ENCODE measurements at regions not wholly inside any gene's neighbourhood (a gene's known extent, or its start where the extent isn't known, plus 50 kb on each side); places are given as distances from the start of the nearest gene placed in this dataset.

GRCh38 chr11:11677672-11678356 is 56.0 kb upstream of the GALNT18 start:
- Histone ChIP-seq H3K4me1 (no peaks in the 10 kb centered on the region), H3K4me3 (no peak overlapping the region), H3K27ac (no peak overlapping the region), H3K36me3 (no peaks in the 10 kb centered on the region), H3K27me3 (no peaks in the 10 kb centered on the region), H3K9me3 (no peaks in the 10 kb centered on the region)
- TF ChIP-seq EP300 (IDR thresholded peaks at IDR 0.05) (no peak), POLR2A (IDR thresholded peaks at IDR 0.05) (no peak), POLR2AphosphoS5 (IDR thresholded peaks at IDR 0.05) (no peak)
- TF ChIP-seq, protein P1, sequence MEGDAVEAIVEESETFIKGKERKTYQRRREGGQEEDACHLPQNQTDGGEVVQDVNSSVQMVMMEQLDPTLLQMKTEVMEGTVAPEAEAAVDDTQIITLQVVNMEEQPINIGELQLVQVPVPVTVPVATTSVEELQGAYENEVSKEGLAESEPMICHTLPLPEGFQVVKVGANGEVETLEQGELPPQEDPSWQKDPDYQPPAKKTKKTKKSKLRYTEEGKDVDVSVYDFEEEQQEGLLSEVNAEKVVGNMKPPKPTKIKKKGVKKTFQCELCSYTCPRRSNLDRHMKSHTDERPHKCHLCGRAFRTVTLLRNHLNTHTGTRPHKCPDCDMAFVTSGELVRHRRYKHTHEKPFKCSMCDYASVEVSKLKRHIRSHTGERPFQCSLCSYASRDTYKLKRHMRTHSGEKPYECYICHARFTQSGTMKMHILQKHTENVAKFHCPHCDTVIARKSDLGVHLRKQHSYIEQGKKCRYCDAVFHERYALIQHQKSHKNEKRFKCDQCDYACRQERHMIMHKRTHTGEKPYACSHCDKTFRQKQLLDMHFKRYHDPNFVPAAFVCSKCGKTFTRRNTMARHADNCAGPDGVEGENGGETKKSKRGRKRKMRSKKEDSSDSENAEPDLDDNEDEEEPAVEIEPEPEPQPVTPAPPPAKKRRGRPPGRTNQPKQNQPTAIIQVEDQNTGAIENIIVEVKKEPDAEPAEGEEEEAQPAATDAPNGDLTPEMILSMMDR (IDR thresholded peaks at IDR 0.05), result no peak
- 71 to 85% methylated on average over 4 to 5 of the region's 5 CpGs for WGBS, 2 donors (ENCODE audit: low coverage in 1 of 2)
- no peak for ATAC-seq

DNA sequence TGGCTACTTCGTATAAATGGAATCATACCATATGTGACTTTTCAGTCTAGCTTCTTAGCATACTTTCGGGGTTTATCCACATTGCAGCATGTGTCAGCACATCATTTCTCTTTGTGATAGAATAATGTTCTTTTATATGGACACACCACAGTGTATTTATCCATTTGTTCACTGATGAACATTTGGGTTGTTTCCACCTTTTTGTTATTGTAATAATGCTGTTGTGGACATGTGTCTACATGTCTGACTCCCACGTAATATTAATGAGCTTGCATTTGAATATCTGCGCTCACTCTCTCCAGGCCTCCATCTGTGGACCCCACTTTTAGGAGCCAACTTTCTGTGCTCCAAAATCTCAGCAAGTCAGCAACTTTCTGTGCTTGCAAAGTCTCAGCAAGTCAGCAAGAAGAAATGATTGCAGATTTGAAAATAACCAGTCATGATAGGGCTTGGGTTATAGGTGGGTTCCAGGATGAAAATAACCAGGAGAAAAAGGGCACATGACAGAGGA is 53.9 kb upstream of the GALNT18 start:
- Histone ChIP-seq H3K4me1 (peaks cover 0 to 3% (median 0%) of the 10 kb centered on the region in 3 donors), H3K36me3 (no peaks in the 10 kb centered on the region), H3K27ac (no peak overlapping the region), H3K4me3 (no peak overlapping the region), H3K27me3 (no peaks in the 10 kb centered on the region), H3K9me3 (no peaks in the 10 kb centered on the region)
- TF ChIP-seq POLR2AphosphoS5 (IDR thresholded peaks at IDR 0.05), result no peak
- TF ChIP-seq EP300 (IDR thresholded peaks at IDR 0.05), result no peak
- TF ChIP-seq, protein P1 (IDR thresholded peaks at IDR 0.05), result no peak
- no peak for TF ChIP-seq POLR2A (IDR thresholded peaks at IDR 0.05)
- 38 to 70% methylated on average over 4 of the region's 4 CpGs for WGBS, 2 donors (ENCODE audit: low coverage in 1 of 2)
- ATAC-seq, result no peak

- Histone ChIP-seq H3K4me1 (peaks cover 0 to 27% (median 10%) of the 10 kb centered on the region in 3 donors), H3K27me3 (no peaks in the 10 kb centered on the region), H3K36me3 (no peaks in the 10 kb centered on the region), H3K4me3 (no peak overlapping the region), H3K9me3 (no peaks in the 10 kb centered on the region), H3K27ac (no peak overlapping the region)
- TF ChIP-seq POLR2AphosphoS5 (IDR thresholded peaks at IDR 0.05) (no peak), POLR2A (IDR thresholded peaks at IDR 0.05) (no peak), EP300 (IDR thresholded peaks at IDR 0.05) (no peak)
- TF ChIP-seq, protein P1 (IDR thresholded peaks at IDR 0.05), result no peak
- WGBS, 2 donors (ENCODE audit: low coverage in 1 of 2), result 65 to 93% methylated on average over 5 to 7 of the region's 8 CpGs
- no peak for ATAC-seq
Observed at GRCh38 chr11:11672789-11673188, 51.0 kb upstream of the GALNT18 start.

DNA sequence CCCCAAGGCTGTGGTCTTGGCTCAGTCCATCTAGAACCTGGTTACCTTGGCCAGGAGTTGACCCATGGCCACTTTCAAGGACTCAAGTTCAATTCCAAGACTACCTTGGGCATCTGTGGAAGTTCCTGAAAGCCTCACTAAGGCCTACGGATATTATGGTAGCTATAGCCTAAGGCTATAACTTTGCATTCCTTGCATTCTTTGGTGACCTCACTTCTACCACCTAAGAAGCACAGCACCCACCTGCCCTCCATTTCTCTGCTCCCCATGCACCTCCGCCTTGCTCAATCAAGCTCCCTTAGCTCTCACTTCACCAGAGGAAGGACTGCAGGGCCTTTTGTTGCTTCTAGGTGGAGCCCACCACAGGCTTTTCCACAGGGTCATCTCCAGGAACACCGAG is 50.3 kb upstream of the GALNT18 start:
- TF ChIP-seq POLR2AphosphoS5 (IDR thresholded peaks at IDR 0.05) (no peak), EP300 (IDR thresholded peaks at IDR 0.05) (no peak), POLR2A (IDR thresholded peaks at IDR 0.05) (no peak)
- TF ChIP-seq, protein P1 (IDR thresholded peaks at IDR 0.05), result no peak
- no peak overlapping the region for H3K27ac ChIP-seq
- no peaks in the 10 kb centered on the region for H3K9me3 ChIP-seq
- H3K27me3 ChIP-seq, result no peaks in the 10 kb centered on the region
- 100% methylated on average over 2 of the region's 3 CpGs; no CpG with 5 or more reads in 1 of the 2 donors for WGBS, 2 donors (ENCODE audit: low coverage in 1 of 2)
- H3K4me1 ChIP-seq, result peaks cover 0 to 27% (median 10%) of the 10 kb centered on the region in 3 donors
- no peak overlapping the region for H3K4me3 ChIP-seq
- no peak for ATAC-seq
- H3K36me3 ChIP-seq, result no peaks in the 10 kb centered on the region

Small RNA genes lying in the stretch of these regions (small RNA-seq; reads per million reads assigned to genes)
- gene MIR8070, result 0 reads per million in 4 donors

Measured in gastroesophageal sphincter (tissue), 4 donors.